ENCODE measurements at regions not wholly inside any gene's neighbourhood (a gene's known extent, or its start where the extent isn't known, plus 50 kb on each side); places are given as distances from the start of the nearest gene placed in this dataset.

- TF ChIP-seq CTCF (IDR thresholded peaks at IDR 0.05) (no peak), EZH2 (IDR thresholded peaks at IDR 0.05) (no peak), EZH2phosphoT487 (IDR thresholded peaks at IDR 0.05) (no peak)
These were observed 157.1 kb upstream of the NRIP1 start for GRCh38 chr21:15221799-15222386.

Measured in neural progenitor cell (in vitro differentiated cells).